ENCODE measurements at regions not wholly inside any gene's neighbourhood (a gene's known extent, or its start where the extent isn't known, plus 50 kb on each side); places are given as distances from the start of the nearest gene placed in this dataset.
A peak's percentile ranks its signal among the peaks of the same experiment; 100 is the strongest.

DNA sequence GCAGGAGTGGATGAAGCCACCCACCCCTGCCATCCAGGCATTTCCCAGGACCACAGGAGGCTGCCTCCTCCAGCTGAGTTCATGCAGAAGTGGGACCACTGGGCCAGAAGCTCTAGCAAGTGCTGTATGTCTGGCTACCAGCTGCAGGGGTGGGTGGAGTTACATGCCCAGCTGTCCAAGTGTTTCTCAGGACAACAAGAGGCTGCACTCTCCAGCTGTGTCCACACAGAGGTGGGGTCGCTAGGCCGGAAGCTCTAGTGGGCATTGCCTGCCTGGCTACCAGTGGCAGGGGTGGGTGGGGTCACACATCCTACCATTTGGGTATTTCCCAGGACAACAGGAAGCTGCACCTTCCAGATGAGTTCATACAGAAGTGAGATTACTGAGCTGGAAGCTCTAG is 234.0 kb upstream of the PPP2R3A start:
- DNase-seq (ENCODE audit: low read depth) = no peak

DNA sequence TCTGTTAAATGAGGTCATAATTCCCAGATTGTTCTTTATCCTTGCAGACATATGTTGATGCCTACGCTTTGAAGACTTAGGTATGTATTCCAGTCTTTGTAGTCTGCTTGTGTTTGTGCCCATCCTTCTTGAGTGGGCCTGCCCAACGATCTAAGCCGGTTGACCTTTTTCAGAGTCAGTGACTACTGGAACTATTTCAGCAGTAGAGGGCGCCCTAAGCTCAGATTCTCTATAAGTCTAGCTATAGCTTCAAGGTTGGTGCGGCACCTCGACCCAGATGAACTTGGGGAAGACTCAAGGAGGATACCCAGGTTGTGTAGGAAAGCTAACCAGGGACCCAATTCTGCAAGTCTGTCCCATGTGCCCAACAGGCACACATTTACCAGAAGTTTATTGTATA is 228.8 kb upstream of the PPP2R3A start:
- no peak for DNase-seq (ENCODE audit: low read depth)

- no peak for DNase-seq (ENCODE audit: low read depth)
Observed at GRCh38 chr3:135739779-135740178, 225.7 kb upstream of the PPP2R3A start.

DNA sequence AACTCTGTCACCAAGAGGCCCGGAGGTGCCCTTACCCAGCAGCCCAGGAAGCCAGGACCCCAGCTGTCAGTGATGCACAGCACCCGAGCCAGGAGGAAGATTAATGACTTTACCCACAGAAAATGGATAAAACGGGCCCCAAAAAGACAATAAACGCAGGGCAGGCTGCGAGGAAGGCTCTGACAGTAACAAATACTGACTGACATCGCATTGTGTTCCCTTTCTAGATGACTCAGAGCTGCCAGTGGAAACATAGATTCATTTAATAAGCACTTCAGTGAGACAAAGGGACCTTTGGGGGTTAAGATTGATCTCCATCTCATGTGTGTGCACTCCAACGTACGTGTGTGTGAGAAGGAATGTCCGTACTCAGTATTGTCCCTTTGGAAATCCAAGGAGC is 225.3 kb upstream of the PPP2R3A start:
- no peak for DNase-seq (ENCODE audit: low read depth)

DNA sequence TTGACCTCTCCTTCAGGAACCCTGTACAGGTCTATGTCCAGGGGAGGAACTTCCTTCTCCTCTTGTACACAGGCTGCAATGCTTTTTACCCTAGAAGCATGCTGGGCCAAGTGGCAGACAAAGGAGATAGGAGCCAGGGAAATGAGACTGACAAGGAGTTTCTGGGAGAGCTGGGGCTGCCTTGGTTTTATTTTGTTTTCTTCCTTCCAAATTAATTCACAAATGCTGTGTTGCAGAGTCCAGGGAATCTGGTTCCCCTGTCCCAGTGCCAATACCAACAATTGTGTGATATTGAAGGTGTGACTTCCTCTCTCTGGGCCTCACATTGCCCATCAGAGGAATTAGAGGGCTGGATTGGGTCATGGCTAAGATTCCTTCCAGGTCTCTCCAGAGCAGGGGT is 224.8 kb upstream of the PPP2R3A start:
- no peak for DNase-seq (ENCODE audit: low read depth)

DNA sequence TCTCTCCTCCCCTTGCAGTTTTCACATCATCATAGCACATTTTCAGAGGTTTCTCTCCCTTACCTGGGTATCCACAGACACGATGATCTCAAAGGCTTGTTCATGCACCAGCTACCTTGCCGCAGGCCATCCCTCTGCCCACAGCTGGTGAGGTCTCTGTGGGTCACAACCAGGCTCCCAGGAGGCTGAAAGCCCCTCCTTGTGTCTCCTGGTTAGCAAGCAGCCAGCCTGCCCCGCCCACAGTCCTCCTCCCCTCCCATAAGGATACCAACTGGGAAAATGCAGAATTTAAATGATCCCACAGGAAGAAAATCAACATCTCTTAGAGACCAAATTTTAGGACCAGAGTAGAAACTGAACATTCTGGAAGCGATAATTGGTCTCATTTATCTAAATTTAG is 213.5 kb upstream of the PPP2R3A start:
- DNase-seq (ENCODE audit: low read depth) = no peak

DNA sequence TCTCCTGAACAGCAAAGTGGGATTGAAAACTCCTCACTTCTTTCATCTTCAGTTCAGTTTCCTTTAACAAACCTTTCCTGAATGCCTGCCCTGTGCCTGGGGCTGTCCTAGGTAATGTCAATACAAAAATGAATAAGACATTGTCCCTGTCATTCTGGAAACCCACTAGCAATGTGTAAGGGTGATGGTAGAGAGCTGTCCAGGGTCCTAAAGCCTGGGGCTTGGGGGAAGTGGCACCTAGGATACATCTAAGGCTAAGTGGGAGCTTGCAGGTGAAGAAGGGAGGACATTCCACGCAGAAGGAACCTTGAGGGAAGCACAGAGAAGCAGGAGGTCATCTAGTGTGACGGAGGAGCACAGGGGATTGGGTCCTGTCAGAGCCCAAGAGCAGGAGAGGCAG is 212.7 kb upstream of the PPP2R3A start:
- DNase-seq (ENCODE audit: low read depth) = peak; percentile 47

GRCh38 chr3:135753506-135753905 is 212.0 kb upstream of the PPP2R3A start:
- DNase-seq (ENCODE audit: low read depth) = no peak

GRCh38 chr3:135755330-135756105 is 210.0 kb upstream of the PPP2R3A start:
- DNase-seq (ENCODE audit: low read depth) = no peak

GRCh38 chr3:135756106-135756668 is 209.3 kb upstream of the PPP2R3A start:
- no peak for DNase-seq (ENCODE audit: low read depth)

DNA sequence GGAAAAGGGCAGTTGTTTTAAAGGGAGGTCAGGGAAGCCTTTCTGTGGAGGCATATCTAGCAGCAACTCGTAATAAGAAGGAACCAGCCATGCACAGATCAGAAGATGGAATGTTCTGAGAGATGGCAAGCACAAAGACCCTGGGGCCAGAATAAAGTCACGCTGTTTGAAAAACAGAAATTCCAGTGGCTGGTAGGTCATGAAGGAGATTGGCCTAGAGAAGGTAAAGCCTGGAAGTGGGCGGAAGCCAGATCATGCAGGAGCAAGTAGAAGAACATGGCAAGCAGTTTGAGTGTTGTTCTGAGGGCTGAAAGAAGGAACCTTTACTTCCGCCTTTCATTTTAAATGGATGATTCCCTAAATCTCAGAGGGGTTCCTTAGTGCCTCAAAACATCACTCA is 208.1 kb upstream of the PPP2R3A start:
- DNase-seq (ENCODE audit: low read depth) = no peak

- no peak for DNase-seq (ENCODE audit: low read depth)
Observed at GRCh38 chr3:135758961-135759360, 206.6 kb upstream of the PPP2R3A start.

- DNase-seq (ENCODE audit: low read depth) = no peak
Observed at GRCh38 chr3:135759651-135760050, 205.9 kb upstream of the PPP2R3A start.

GRCh38 chr3:135760581-135760980 is 204.9 kb upstream of the PPP2R3A start:
- peak; percentile 53 for DNase-seq (ENCODE audit: low read depth)

DNA sequence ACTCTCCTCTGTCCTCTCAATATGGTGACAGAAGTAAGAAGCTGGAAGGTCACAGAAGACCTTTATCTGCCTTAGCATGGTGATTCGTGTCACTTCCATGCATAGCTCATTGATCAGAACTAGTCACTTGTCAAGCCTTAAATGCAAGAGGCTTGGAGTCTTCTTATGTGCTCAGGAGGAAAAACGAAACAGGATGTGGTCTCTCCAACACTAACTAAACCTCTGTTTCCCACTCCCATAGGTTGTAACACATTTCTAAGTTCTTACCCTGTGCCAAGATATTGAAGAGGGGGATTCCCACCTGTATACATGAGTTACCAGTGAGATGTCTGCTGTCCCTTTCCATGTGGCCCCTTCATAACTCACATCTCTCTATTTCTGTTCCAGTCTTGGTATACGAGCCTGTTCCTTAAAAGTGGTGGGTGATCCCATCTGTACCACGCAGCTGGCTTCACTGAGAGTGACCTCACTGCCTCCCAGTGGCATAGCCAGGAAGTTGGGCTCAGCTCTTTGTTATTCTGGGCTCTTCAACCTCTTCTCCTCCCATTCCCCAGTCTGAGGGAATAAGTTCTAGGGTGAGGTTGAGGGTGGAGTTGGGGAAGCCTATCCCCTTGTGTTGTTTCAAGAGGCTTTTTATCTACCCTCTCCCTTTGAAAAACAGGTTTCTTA is 203.2 kb upstream of the PPP2R3A start:
- peak; percentile 29 for DNase-seq (ENCODE audit: low read depth)

DNA sequence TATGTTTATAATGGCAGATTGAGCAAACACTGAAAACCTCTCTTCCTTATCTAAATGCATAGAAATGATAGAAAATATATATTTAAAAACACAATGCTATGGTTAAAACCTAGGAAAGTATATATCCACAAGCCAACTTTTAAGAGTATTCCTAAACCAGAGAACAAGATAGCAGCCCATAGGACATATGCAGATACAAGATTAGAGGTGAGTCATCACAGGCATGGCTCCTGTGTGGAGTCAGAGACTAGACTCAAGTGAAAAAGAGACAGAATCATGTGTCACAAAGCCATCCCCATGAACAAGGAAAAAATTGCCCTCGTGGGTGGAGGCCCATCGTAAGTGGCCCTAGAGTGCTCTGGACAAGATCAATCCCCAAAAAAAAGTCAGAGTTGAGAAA is 199.4 kb upstream of the PPP2R3A start:
- DNase-seq (ENCODE audit: low read depth) = no peak

DNA sequence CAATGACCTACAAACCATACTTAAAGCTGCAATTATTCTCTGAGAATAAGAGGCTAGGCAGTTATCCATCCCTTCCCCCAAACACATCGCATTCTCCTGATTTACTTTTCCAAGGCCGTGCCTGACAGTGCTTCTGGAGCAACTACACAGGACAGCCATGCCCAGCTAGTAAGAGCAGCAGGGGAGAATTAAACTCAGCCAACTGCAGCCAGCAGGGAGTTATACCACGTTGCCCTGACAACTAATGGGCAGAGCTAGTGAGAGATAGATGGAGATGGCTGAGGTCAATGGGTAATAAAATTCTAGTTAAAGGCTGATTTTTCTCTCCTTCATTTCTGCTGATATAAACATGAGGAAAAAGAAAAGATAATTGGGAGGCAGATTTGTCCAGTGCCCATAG is 193.8 kb upstream of the PPP2R3A start:
- DNase-seq (ENCODE audit: low read depth) = no peak

DNA sequence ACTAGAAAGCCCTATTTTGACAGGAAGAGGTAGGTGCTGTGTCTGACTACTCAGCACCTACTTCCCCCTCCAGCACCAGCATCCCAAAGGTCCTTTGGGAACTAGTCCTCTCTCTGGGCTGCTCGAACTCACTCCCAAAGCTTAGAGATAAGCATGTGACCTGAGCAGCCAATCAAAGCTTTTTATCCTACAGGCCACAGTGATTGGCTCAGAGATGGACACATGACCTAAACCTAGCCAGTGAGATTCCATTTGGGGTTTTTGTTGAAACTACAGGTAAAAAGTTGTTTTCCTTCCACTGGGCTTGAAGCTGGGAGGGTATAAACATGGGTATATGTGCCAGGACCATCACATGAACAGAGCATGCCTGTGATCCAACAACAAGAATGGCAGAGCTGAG is 186.5 kb upstream of the PPP2R3A start:
- DNase-seq (ENCODE audit: low read depth) = no peak

GRCh38 chr3:135779590-135780235 is 185.8 kb upstream of the PPP2R3A start:
- DNase-seq (ENCODE audit: low read depth) = no peak

GRCh38 chr3:135781026-135781815 is 184.3 kb upstream of the PPP2R3A start:
- DNase-seq (ENCODE audit: low read depth) = no peak

DNA sequence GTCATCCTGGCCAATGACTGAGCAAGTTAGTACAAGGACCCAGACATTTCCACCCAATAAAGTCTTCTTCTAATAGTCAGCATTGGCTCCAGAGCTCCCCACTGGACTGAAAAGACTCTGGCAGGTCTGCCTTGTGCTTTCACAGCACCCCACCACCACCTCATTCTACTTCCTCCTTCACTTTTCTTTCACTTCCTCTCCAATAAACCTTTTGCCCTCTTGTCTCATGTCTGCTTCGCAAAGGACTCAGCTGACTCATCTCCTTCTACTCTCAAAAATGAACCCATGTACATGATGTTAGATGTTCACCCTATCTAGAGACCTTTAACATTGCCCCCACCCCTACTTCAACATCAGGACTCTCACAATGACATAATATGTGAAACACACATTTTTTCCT is 181.0 kb upstream of the PPP2R3A start:
- DNase-seq (ENCODE audit: low read depth) = no peak

All from myocyte (in vitro differentiated cells).